ENCODE measurements at regions not wholly inside any gene's neighbourhood (a gene's known extent, or its start where the extent isn't known, plus 50 kb on each side); places are given as distances from the start of the nearest gene placed in this dataset.

- TF ChIP-seq CTCF (IDR thresholded peaks at IDR 0.05; ENCODE audit: poor library complexity) (no peak), EZH2 (IDR thresholded peaks at IDR 0.05; ENCODE audit: borderline replicate concordance) (no peak), EZH2phosphoT487 (IDR thresholded peaks at IDR 0.05; ENCODE audit: low read depth, severe bottlenecking, unreplicated experiment) (no peak)
These were observed 119.4 kb downstream of the DDIT4L start for GRCh38 chr4:100070868-100071267.
